Peyer's patch (tissue), 4 donors: ENCODE measurements at regions not wholly inside any gene's neighbourhood (a gene's known extent, or its start where the extent isn't known, plus 50 kb on each side); places are given as distances from the start of the nearest gene placed in this dataset.

ENCODE experiments used
- CTCF ChIP-seq, 6 experiments: fragments of 450-650 bp in 4 of 6; fragments of 200-600 bp in 2 of 6; sonication (generic) in 1 of 6; IDR thresholded peaks; one replicate each; pipeline ENCODE4 v1.5.1; 2017 to 2019; ENCODE audit warnings: antibody characterized with exemption in 6 of 6, mild to moderate bottlenecking in 3 of 6, moderate library complexity in 1 of 6
- POLR2A ChIP-seq, 2 donors: fragments of 450-650 bp; IDR thresholded peaks; one replicate each; pipeline ENCODE4 v1.5.1; 2017; ENCODE audit warnings: antibody characterized with exemption in 2 of 2, mild to moderate bottlenecking in 2 of 2, moderate library complexity in 2 of 2

- TF ChIP-seq CTCF (IDR thresholded peaks at IDR 0.05), result no peak
- TF ChIP-seq POLR2A (IDR thresholded peaks at IDR 0.05), result no peak
Observed at GRCh38 chr3:72175296-72175858, 390.4 kb upstream of the PROK2 start.
